Transverse colon (tissue), 3 donors: ENCODE measurements at regions not wholly inside any gene's neighbourhood (a gene's known extent, or its start where the extent isn't known, plus 50 kb on each side); places are given as distances from the start of the nearest gene placed in this dataset.

ENCODE experiments used
- POLR2A ChIP-seq: fragments of 450-650 bp; IDR thresholded peaks from one replicate; pipeline ENCODE4 v1.6.1; 2016; ENCODE audit warnings: antibody characterized with exemption, mild to moderate bottlenecking, moderate library complexity
- POLR2AphosphoS5 ChIP-seq, 3 donors: sonication (generic); formaldehyde crosslinking; IDR thresholded peaks; one replicate each; pipeline ENCODE4 v1.6.1; 2016; ENCODE audit warnings: antibody characterized with exemption in 3 of 3

DNA sequence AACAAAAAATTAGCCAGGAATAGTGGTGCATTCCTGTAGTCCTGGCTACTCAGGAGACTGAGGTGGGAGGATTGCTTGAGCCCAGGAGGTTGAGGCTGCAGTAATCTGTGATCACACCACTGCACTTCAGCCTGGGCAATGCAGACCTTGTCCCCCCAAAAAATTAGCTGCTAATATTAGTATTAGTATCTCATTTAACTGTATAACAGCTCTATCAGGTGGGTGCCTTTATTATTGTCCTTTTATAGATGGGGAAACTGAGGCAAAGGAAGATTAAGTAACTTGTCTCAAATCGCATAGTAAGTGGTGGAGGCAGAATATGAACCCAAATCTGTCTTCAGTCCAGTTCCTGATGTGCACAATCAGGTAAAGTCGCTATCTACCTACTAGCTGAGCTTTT lies 142.3 kb upstream of the CRY1 start:
- TF ChIP-seq POLR2AphosphoS5 (IDR thresholded peaks at IDR 0.05) (no peak), POLR2A (no peak)
